Occipital lobe (tissue), 1 donor: ENCODE measurements at regions not wholly inside any gene's neighbourhood (a gene's known extent, or its start where the extent isn't known, plus 50 kb on each side); places are given as distances from the start of the nearest gene placed in this dataset.
"Not testable (repeated sequence)": the region's sequence is repeated elsewhere in the genome, so short reads cannot be mapped to it uniquely, and the experiment has no call there.

Experiments used
- DNase-seq: peaks from one replicate; lab custom pipeline; 2025; lab: John Stamatoyannopoulos, UW

GRCh38 chr2:76173206-76173605 is 462.5 kb upstream of the GCFC2 start:
- DNase-seq: not testable (repeated sequence)

DNA sequence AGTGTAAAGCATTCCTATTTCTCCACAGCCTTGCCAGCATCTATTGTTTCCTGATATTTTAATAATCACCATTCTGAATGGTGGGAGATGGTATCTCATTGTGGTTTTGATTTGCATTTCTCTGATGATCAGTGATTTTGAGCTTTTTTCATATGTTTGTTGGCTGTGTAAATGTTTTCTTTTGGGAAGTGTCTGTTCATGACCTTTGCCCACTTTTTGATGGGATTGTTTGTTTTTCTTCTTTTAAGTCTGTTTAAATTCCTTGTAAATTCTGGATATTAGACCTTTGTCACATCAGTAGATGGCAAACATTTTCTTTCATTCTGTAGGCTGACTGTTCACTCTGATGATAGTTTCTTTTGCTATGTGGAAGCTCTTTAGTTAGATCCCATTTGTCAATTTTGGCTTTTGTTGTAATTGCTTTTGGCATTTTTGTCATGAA is 461.5 kb upstream of the GCFC2 start:
- not testable (repeated sequence) for DNase-seq

DNA sequence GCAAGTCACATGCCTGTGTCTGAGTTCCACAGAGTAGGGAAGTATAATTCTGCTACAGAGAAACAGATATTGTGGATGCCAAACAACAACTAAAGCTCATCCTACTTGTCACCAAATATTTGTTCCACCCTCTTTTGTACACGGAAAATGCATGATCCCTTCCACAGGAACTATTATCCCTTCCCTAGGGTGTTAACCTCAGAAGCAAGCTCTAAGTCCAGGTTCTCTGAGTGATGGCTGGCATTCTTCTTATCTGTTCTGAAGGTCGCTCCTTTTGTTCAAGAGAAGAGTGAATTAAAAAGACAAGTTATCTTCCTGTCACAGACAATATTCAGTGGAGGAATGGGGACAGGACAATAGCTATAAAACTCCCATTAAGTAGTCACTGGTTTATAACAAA is 460.1 kb upstream of the GCFC2 start:
- DNase-seq: no peak

- DNase-seq: no peak
Observed at GRCh38 chr2:76170009-76170384, 459.3 kb upstream of the GCFC2 start.

DNA sequence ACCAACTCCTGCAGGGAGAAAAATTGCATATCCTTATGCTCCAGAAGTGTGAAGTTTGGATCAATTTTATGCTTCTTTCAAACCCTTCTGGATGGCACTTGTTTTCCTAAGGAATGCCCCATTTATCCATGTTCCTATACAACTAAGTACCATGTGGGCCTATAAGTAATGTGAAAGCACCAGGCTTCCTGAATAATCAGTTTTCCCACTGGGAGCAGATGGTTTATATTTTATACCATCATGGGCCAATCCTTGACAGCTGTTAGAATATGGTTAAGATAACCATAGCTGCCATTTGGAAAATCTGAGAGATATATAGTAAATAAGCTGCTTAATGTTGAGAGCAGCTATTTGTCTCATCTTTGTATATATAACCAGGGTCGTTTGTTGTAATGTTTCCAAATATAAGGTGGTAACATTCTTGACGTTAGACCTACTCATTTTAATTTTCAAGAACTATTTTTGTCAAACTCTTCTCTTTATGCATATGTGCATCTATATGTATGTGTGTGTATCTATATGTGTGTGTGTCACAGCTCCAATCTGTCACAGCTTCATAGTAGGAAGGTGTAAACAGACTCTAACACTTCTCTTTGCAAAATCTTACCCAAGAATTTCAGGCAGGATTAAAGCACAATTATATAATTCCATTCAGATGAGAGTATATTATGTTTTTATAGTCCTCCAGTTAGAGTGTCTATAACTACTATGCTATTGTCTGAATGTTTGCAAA is 458.7 kb upstream of the GCFC2 start:
- no peak for DNase-seq

GRCh38 chr2:76163860-76164259 is 453.1 kb upstream of the GCFC2 start:
- no peak for DNase-seq

DNA sequence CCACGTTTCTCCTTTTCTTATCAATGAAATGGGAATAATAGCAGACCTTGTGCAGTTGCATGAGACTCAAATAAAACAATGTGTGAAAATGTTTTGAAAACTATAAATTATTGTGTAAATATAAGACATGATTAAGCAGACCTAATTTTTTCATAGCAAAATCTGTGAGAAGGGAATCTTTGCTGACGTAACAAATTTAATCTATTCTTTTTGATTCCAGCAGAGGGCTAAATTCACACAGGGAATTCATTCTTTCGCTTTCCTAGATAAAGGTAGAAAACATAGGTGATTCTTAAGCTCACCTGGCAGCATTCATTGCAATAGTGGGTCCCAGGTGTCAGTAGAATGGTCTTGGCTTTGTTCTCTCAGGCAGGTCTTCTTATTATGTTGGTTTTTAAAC is 450.0 kb upstream of the GCFC2 start:
- DNase-seq: no peak

GRCh38 chr2:76159042-76159648 is 448.4 kb upstream of the GCFC2 start:
- DNase-seq: no peak

DNA sequence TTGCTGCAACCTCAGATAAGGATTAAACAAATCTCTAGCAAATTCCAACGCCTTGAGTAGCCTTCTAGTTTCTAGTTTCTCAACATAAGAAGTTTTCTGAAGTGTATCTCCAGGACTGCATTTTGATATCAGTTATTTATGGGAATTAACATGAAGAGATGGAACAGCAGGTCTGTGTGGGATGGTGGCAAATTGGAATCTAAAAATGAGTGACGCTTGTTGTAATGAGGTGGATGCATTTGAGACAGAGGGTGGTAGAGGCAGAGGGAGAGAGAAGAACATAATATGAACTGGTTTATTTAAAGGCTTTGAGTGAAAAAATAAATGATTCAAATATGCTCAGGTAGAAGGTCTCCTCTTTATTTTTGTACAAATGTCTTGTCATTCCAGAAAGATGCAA is 446.8 kb upstream of the GCFC2 start:
- no peak for DNase-seq

DNA sequence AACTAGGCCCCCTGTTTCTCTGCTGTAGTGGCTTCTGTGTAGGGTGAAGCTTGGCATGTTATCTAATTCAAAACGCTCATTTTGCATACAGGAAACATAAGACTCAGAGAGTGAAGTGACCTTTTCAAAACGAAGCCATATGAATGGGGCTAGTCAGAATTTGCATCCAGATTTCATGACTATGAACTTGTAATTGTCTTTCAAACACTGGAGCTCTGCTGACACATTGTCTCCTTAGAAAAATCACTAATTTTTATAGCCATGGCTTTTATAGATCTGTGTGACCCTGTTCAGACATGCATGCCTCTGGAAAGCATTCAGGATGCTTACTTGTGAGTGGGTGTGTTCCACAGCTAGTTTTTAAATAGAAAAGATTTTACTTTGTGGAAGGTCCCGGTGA is 444.3 kb upstream of the GCFC2 start:
- no peak for DNase-seq

- DNase-seq: no peak
Observed at GRCh38 chr2:76149846-76150245, 439.1 kb upstream of the GCFC2 start.

DNA sequence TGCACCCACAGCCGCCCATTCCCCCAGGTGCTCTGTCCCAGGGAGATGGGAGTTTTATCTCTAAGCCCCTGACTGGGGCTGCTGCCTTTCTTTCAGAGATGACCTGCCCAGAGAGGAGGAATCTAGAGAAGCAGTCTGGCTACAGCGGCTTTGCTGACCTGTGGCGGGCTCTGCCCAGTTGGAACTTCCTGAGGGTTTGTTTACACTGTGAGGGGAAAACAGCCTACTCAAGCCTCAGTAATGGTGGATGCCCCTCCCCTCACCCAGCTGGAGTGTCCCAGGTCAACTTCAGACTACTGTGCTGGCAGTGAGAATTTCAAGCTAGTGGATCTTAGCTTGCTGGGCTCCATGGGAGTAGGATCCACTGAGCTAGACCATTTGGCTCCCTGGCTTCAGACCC is 428.6 kb upstream of the GCFC2 start:
- DNase-seq: not testable (repeated sequence)

GRCh38 chr2:76128622-76129021 is 417.9 kb upstream of the GCFC2 start:
- DNase-seq: no peak

DNA sequence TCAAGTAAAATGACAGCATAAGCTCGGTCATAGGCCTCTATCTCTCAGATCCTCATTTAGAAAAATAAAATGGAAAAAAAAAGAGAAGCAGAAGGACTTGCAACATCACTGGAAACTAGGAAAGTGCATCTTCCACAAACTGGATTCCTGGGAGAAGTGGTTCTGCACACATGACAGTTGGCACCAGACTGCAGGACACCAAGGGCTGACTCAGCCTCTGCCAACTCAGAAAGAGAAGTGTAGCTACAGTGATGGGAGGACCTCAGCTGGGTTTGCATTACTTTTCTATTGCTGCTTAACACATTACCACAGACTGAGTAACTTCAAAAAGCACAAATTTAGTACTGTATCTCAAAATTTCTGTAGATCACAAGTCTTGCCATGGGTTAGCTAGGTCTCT is 409.5 kb upstream of the GCFC2 start:
- DNase-seq: peak; percentile 8

DNA sequence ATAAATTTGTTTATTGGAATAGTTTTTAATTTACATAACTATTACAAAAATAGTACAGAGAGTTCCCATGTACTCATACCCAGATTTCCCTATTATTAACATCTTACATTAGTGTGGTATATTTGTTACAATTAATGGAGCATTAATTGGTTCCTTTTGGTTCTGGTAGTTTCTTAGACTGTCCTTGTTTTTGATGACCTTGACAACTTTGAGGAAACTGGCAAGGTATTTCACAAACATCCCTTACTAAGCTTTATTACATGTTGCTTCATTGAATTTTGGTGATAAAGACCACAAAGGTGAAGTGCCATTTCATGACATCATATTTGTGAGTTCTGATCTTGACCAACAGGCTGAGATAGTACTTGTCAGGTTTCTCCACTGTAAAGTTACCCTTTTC is 379.0 kb upstream of the GCFC2 start:
- DNase-seq: no peak

DNA sequence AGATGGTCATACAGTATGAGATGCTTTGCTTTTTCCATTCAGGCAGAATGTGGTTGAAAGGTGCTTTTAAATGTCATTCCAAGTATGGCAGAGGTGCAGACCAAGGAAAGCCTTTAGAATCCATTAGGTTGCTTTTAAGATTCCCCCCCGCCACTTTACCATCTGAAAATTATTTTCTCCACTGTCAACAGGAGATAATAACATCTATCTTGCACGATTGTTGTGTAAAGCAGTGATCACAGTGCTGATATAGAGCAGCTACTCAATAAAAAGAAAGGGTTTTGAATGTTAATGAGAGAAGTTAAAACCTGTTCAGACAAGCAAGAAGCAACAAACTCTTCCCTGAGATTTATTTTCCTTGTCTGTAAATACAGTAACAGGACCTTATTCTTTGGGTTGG is 372.5 kb upstream of the GCFC2 start:
- no peak for DNase-seq

GRCh38 chr2:76082509-76082908 is 371.8 kb upstream of the GCFC2 start:
- DNase-seq: no peak

DNA sequence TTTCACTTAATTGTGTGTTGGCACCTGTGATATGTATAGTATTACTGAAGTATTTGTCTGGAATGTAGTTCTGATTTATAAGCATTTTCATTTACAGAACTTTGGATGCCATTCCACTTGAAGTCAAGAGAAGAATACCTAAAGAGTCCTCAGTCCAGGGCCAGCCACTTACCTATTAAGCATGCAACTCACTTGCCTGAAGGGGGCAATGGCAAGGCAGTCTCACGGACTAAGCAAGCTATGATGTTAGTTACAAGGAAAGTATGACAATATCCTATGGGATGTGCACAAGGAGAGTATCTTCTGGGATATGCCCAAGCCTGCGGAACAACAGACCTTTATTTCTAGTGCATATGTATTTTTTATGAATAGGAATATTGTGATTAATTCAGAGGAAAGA is 369.4 kb upstream of the GCFC2 start:
- DNase-seq: no peak

- no peak for DNase-seq
Observed at GRCh38 chr2:76075126-76075525, 364.4 kb upstream of the GCFC2 start.

DNA sequence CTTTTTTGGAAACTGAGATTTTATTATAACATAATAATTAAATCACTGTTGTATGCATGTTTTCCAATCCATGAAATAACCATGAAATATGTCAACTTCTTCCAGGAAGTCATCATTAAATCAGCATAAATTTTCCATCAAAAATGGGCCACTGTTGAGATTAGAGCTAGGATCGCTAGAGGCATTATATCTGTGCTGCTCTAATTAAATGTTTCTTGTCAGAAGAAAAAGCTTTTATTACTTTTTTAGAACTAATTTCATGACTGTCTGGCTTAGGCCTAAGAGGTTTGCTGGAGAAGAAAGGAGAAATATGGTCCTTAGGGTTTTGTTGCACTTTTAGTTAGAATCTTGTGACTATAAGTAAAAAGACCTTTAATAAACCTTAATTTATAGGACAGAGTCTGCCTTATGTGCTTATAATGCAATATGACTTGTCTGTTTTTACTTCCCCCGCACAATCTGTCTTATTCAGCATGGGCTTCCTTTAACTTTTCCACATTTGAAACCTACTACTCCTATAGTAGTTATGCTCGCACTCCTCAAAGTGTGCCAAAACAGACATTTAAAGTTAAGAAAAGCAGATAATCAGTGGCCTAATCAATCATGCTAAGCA is 363.4 kb upstream of the GCFC2 start:
- DNase-seq: no peak

- DNase-seq: no peak
Observed at GRCh38 chr2:76050196-76050595, 339.5 kb upstream of the GCFC2 start.

DNA sequence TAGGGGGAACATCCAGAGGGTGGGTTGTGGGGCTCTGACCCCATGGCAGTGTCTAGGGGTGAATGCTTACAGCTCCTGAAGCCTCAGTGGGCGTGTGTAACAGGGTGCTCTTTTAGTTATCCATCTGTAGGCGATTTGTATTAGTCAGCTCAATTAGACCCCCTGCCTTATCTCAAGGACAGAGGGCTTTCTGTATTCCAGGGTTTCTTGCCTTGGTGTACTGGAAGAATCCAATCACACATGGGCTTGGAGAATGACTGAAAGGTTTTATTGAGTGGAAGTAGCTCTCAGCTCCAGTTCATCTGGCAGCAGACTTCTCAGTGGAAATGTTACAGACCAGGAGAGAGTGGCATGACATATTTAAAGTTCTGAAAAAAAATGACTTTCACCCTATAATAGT is 334.0 kb upstream of the GCFC2 start:
- no peak for DNase-seq

GRCh38 chr2:76039505-76039904 is 328.8 kb upstream of the GCFC2 start:
- no peak for DNase-seq
